ENCODE measurements at regions not wholly inside any gene's neighbourhood (a gene's known extent, or its start where the extent isn't known, plus 50 kb on each side); places are given as distances from the start of the nearest gene placed in this dataset.
"Not testable (repeated sequence)": the region's sequence is repeated elsewhere in the genome, so short reads cannot be mapped to it uniquely, and the experiment has no call there.

- H3K9me3 ChIP-seq = no peaks in the 10 kb centered on the region
- no peak for DNase-seq
- 5 to 17% (median 14%) methylated on average over 1 of the region's 1 CpG for WGBS, 3 donors
- H3K4me1 ChIP-seq (ENCODE audit: insufficient read depth) = no peaks in the 10 kb centered on the region
- no peaks in the 10 kb centered on the region for H3K27me3 ChIP-seq
- no peak for TF ChIP-seq CTCF (IDR thresholded peaks at IDR 0.05)
- TF ChIP-seq POLR2A (IDR thresholded peaks at IDR 0.05) = no peak
- no peak for TF ChIP-seq EP300 (IDR thresholded peaks at IDR 0.05)
- H3K36me3 ChIP-seq = no peaks in the 10 kb centered on the region
- no peak overlapping the region for H3K27ac ChIP-seq
- H3K4me3 ChIP-seq = no peak overlapping the region
- intact Hi-C loops (cut with DNase I) = no loop called here
These were observed 156.2 kb upstream of the S1PR3 start for GRCh38 chr9:88835038-88835466.

GRCh38 chr9:88835772-88836171, 155.5 kb upstream of the S1PR3 start:
- no peaks in the 10 kb centered on the region for H3K4me1 ChIP-seq (ENCODE audit: insufficient read depth)
- 8 to 17% (median 17%) methylated on average over 3 of the region's 3 CpGs for WGBS, 3 donors
- TF ChIP-seq POLR2A (IDR thresholded peaks at IDR 0.05) (no peak), EP300 (IDR thresholded peaks at IDR 0.05) (no peak), CTCF (IDR thresholded peaks at IDR 0.05) (no peak)
- H3K27ac ChIP-seq = no peak overlapping the region
- H3K36me3 ChIP-seq = no peaks in the 10 kb centered on the region
- intact Hi-C loops (cut with DNase I) = no loop called here
- no peaks in the 10 kb centered on the region for H3K9me3 ChIP-seq
- no peaks in the 10 kb centered on the region for H3K27me3 ChIP-seq
- no peak for DNase-seq
- no peak overlapping the region for H3K4me3 ChIP-seq

- no peaks in the 10 kb centered on the region for H3K27me3 ChIP-seq
- H3K4me3 ChIP-seq = no peak overlapping the region
- intact Hi-C loops (cut with DNase I) = no loop called here
- no peak for DNase-seq
- no peak for TF ChIP-seq POLR2A (IDR thresholded peaks at IDR 0.05)
- TF ChIP-seq CTCF (IDR thresholded peaks at IDR 0.05) = no peak
- no peak for TF ChIP-seq EP300 (IDR thresholded peaks at IDR 0.05)
- 85 to 91% (median 91%) methylated on average over 2 of the region's 2 CpGs for WGBS, 3 donors
- H3K36me3 ChIP-seq = no peaks in the 10 kb centered on the region
- no peaks in the 10 kb centered on the region for H3K9me3 ChIP-seq
- H3K27ac ChIP-seq = no peak overlapping the region
- H3K4me1 ChIP-seq (ENCODE audit: insufficient read depth) = no peaks in the 10 kb centered on the region
These were observed 153.5 kb upstream of the S1PR3 start for GRCh38 chr9:88837731-88838130.

- not testable (repeated sequence) for H3K4me1 ChIP-seq (ENCODE audit: insufficient read depth); H3K36me3 ChIP-seq; H3K9me3 ChIP-seq; DNase-seq; H3K27ac ChIP-seq; H3K4me3 ChIP-seq; H3K27me3 ChIP-seq
- intact Hi-C loops (cut with DNase I) = loop anchor here in 1 of 4 donors (2.0 kb wide), 1 partner anchor 21 kb away; no protein-coding TSS in a partner anchor
- WGBS, 3 donors = 91 to 94% (median 94%) methylated on average over 6 of the region's 6 CpGs
These were observed 141.4 kb upstream of the S1PR3 start for GRCh38 chr9:88849878-88850277.

- H3K9me3 ChIP-seq = no peaks in the 10 kb centered on the region
- no peak for DNase-seq
- H3K27me3 ChIP-seq = no peaks in the 10 kb centered on the region
- no peak overlapping the region for H3K27ac ChIP-seq
- intact Hi-C loops (cut with DNase I) = no loop called here
- H3K4me1 ChIP-seq (ENCODE audit: insufficient read depth) = no peaks in the 10 kb centered on the region
- H3K4me3 ChIP-seq = no peak overlapping the region
- TF ChIP-seq POLR2A (IDR thresholded peaks at IDR 0.05) (no peak), EP300 (IDR thresholded peaks at IDR 0.05) (no peak), CTCF (IDR thresholded peaks at IDR 0.05) (no peak)
- 25 to 46% (median 31%) methylated on average over 1 of the region's 1 CpG for WGBS, 3 donors
- H3K36me3 ChIP-seq = no peaks in the 10 kb centered on the region
These were observed 138.5 kb upstream of the S1PR3 start for GRCh38 chr9:88852794-88853193.

All from ovary (tissue), 7 donors.